ENCODE measurements at regions not wholly inside any gene's neighbourhood (a gene's known extent, or its start where the extent isn't known, plus 50 kb on each side); places are given as distances from the start of the nearest gene placed in this dataset.
A peak's percentile ranks its signal among the peaks of the same experiment; 100 is the strongest.

- WGBS, result 72% methylated on average over 8 of the region's 8 CpGs
- H3K4me1 ChIP-seq (ENCODE audit: control insufficient read depth, insufficient read depth, low read length), result no peaks in the 10 kb centered on the region
- intact Hi-C loops (cut with DNase I), result no loop called here
- ATAC-seq, result no peak
- H3K9me3 ChIP-seq (ENCODE audit: control insufficient read depth, low read length), result no peaks in the 10 kb centered on the region
- no peak overlapping the region for H3K27ac ChIP-seq (ENCODE audit: low read length)
- DNase-seq, result no peak
- H3K4me3 ChIP-seq (ENCODE audit: low read length), result no peak overlapping the region
- H3K27me3 ChIP-seq (ENCODE audit: control insufficient read depth, insufficient read depth), result no peaks in the 10 kb centered on the region
Observed at GRCh38 chr2:34979148-34979547, 1376.4 kb upstream of the CRIM1 start.

GRCh38 chr2:34961822-34962221 is 1362.7 kb upstream of the FAM98A start:
- DNase-seq (no peak), ATAC-seq (no peak)
- Histone ChIP-seq H3K27ac (ENCODE audit: low read length) (no peak overlapping the region), H3K4me1 (ENCODE audit: control insufficient read depth, insufficient read depth, low read length) (no peaks in the 10 kb centered on the region), H3K9me3 (ENCODE audit: control insufficient read depth, low read length) (no peaks in the 10 kb centered on the region), H3K27me3 (ENCODE audit: control insufficient read depth, insufficient read depth) (no peaks in the 10 kb centered on the region), H3K4me3 (ENCODE audit: low read length) (no peak overlapping the region)
- WGBS, result 95% methylated on average over 3 of the region's 3 CpGs
- intact Hi-C loops (cut with DNase I), result no loop called here

- DNase-seq, result no peak
- no peak for ATAC-seq
- H3K27ac ChIP-seq (ENCODE audit: low read length), result no peak overlapping the region
- intact Hi-C loops (cut with DNase I), result no loop called here
- H3K9me3 ChIP-seq (ENCODE audit: control insufficient read depth, low read length), result no peaks in the 10 kb centered on the region
- no peaks in the 10 kb centered on the region for H3K4me1 ChIP-seq (ENCODE audit: control insufficient read depth, insufficient read depth, low read length)
- H3K27me3 ChIP-seq (ENCODE audit: control insufficient read depth, insufficient read depth), result no peaks in the 10 kb centered on the region
- no peak overlapping the region for H3K4me3 ChIP-seq (ENCODE audit: low read length)
Observed at GRCh38 chr2:34954758-34955157, 1355.7 kb upstream of the FAM98A start.

GRCh38 chr2:34950797-34951196 is 1351.7 kb upstream of the FAM98A start:
- Histone ChIP-seq H3K4me3 (ENCODE audit: low read length) (no peak overlapping the region), H3K27ac (ENCODE audit: low read length) (no peak overlapping the region), H3K27me3 (ENCODE audit: control insufficient read depth, insufficient read depth) (no peaks in the 10 kb centered on the region), H3K4me1 (ENCODE audit: control insufficient read depth, insufficient read depth, low read length) (no peaks in the 10 kb centered on the region), H3K9me3 (ENCODE audit: control insufficient read depth, low read length) (no peaks in the 10 kb centered on the region)
- intact Hi-C loops (cut with DNase I), result no loop called here
- ATAC-seq (no peak), DNase-seq (no peak)
- WGBS, result 75% methylated on average over 6 of the region's 6 CpGs

GRCh38 chr2:34949316-34949715 is 1350.2 kb upstream of the FAM98A start:
- DNase-seq (no peak), ATAC-seq (no peak)
- WGBS, result 53% methylated on average over 1 of the region's 1 CpG
- Histone ChIP-seq H3K27me3 (ENCODE audit: control insufficient read depth, insufficient read depth) (no peaks in the 10 kb centered on the region), H3K4me1 (ENCODE audit: control insufficient read depth, insufficient read depth, low read length) (no peaks in the 10 kb centered on the region), H3K4me3 (ENCODE audit: low read length) (no peak overlapping the region), H3K27ac (ENCODE audit: low read length) (no peak overlapping the region), H3K9me3 (ENCODE audit: control insufficient read depth, low read length) (no peaks in the 10 kb centered on the region)
- intact Hi-C loops (cut with DNase I), result no loop called here

- intact Hi-C loops (cut with DNase I), result no loop called here
- Histone ChIP-seq H3K27ac (ENCODE audit: low read length) (no peak overlapping the region), H3K4me3 (ENCODE audit: low read length) (no peak overlapping the region), H3K4me1 (ENCODE audit: control insufficient read depth, insufficient read depth, low read length) (no peaks in the 10 kb centered on the region), H3K9me3 (ENCODE audit: control insufficient read depth, low read length) (no peaks in the 10 kb centered on the region), H3K27me3 (ENCODE audit: control insufficient read depth, insufficient read depth) (no peaks in the 10 kb centered on the region)
- ATAC-seq (no peak), DNase-seq (peak in 1 of 3 donors; percentile 26)
- WGBS, result 88% methylated on average over 7 of the region's 7 CpGs
Observed at GRCh38 chr2:34936089-34936488, 1337.0 kb upstream of the FAM98A start.

GRCh38 chr2:34912084-34912483 is 1313.0 kb upstream of the FAM98A start:
- H3K27me3 ChIP-seq (ENCODE audit: control insufficient read depth, insufficient read depth), result no peaks in the 10 kb centered on the region
- H3K27ac ChIP-seq (ENCODE audit: low read length), result no peak overlapping the region
- no peak for DNase-seq
- no peak for ATAC-seq
- 78% methylated on average over 2 of the region's 2 CpGs for WGBS
- intact Hi-C loops (cut with DNase I), result no loop called here
- H3K9me3 ChIP-seq (ENCODE audit: control insufficient read depth, low read length), result no peaks in the 10 kb centered on the region
- no peaks in the 10 kb centered on the region for H3K4me1 ChIP-seq (ENCODE audit: control insufficient read depth, insufficient read depth, low read length)
- H3K4me3 ChIP-seq (ENCODE audit: low read length), result no peak overlapping the region

GRCh38 chr2:34909992-34910705 is 1311.0 kb upstream of the FAM98A start:
- H3K4me1 ChIP-seq (ENCODE audit: control insufficient read depth, insufficient read depth, low read length), result no peaks in the 10 kb centered on the region
- H3K27me3 ChIP-seq (ENCODE audit: control insufficient read depth, insufficient read depth), result no peaks in the 10 kb centered on the region
- H3K9me3 ChIP-seq (ENCODE audit: control insufficient read depth, low read length), result no peaks in the 10 kb centered on the region
- ATAC-seq (no peak), DNase-seq (peak in 2 of 3 donors; percentile 14 to 41)
- WGBS, result 39% methylated on average over 4 of the region's 4 CpGs
- intact Hi-C loops (cut with DNase I), result no loop called here
- no peak overlapping the region for H3K4me3 ChIP-seq (ENCODE audit: low read length)
- H3K27ac ChIP-seq (ENCODE audit: low read length), result no peak overlapping the region

- WGBS, result 89% methylated on average over 3 of the region's 3 CpGs
- Histone ChIP-seq H3K27ac (ENCODE audit: low read length) (no peak overlapping the region), H3K4me1 (ENCODE audit: control insufficient read depth, insufficient read depth, low read length) (no peaks in the 10 kb centered on the region), H3K27me3 (ENCODE audit: control insufficient read depth, insufficient read depth) (no peaks in the 10 kb centered on the region), H3K9me3 (ENCODE audit: control insufficient read depth, low read length) (no peaks in the 10 kb centered on the region), H3K4me3 (ENCODE audit: low read length) (no peak overlapping the region)
- ATAC-seq (no peak), DNase-seq (no peak)
- intact Hi-C loops (cut with DNase I), result no loop called here
Observed at GRCh38 chr2:34907812-34908211, 1308.7 kb upstream of the FAM98A start.

- 71% methylated on average over 2 of the region's 2 CpGs for WGBS
- Histone ChIP-seq H3K4me1 (ENCODE audit: control insufficient read depth, insufficient read depth, low read length) (no peaks in the 10 kb centered on the region), H3K27ac (ENCODE audit: low read length) (no peak overlapping the region), H3K27me3 (ENCODE audit: control insufficient read depth, insufficient read depth) (no peaks in the 10 kb centered on the region), H3K9me3 (ENCODE audit: control insufficient read depth, low read length) (no peaks in the 10 kb centered on the region), H3K4me3 (ENCODE audit: low read length) (no peak overlapping the region)
- ATAC-seq, result no peak
- intact Hi-C loops (cut with DNase I), result no loop called here
- no peak for DNase-seq
Observed at GRCh38 chr2:34901739-34902138, 1302.6 kb upstream of the FAM98A start.

GRCh38 chr2:34899079-34899478 is 1300.0 kb upstream of the FAM98A start:
- no peaks in the 10 kb centered on the region for H3K27me3 ChIP-seq (ENCODE audit: control insufficient read depth, insufficient read depth)
- no peaks in the 10 kb centered on the region for H3K4me1 ChIP-seq (ENCODE audit: control insufficient read depth, insufficient read depth, low read length)
- ATAC-seq, result no peak
- no peaks in the 10 kb centered on the region for H3K9me3 ChIP-seq (ENCODE audit: control insufficient read depth, low read length)
- no peak overlapping the region for H3K27ac ChIP-seq (ENCODE audit: low read length)
- no peak for DNase-seq
- intact Hi-C loops (cut with DNase I), result no loop called here
- H3K4me3 ChIP-seq (ENCODE audit: low read length), result no peak overlapping the region

GRCh38 chr2:34892766-34893165 is 1293.7 kb upstream of the FAM98A start:
- Histone ChIP-seq H3K27ac (ENCODE audit: low read length) (no peak overlapping the region), H3K9me3 (ENCODE audit: control insufficient read depth, low read length) (no peaks in the 10 kb centered on the region), H3K27me3 (ENCODE audit: control insufficient read depth, insufficient read depth) (no peaks in the 10 kb centered on the region), H3K4me1 (ENCODE audit: control insufficient read depth, insufficient read depth, low read length) (no peaks in the 10 kb centered on the region), H3K4me3 (ENCODE audit: low read length) (no peak overlapping the region)
- 67% methylated on average over 2 of the region's 2 CpGs for WGBS
- ATAC-seq, result peak; percentile 52 to 74
- no peak for DNase-seq
- intact Hi-C loops (cut with DNase I), result no loop called here

Data from right cardiac atrium (tissue), 5 donors.